GM19452 (cell line): ENCODE measurements at regions not wholly inside any gene's neighbourhood (a gene's known extent, or its start where the extent isn't known, plus 50 kb on each side); places are given as distances from the start of the nearest gene placed in this dataset.
"Not testable (repeated sequence)": the region's sequence is repeated elsewhere in the genome, so short reads cannot be mapped to it uniquely, and the experiment has no call there.

Experiments used
- ATAC-seq: cut with Tn5 transposase; IDR thresholded peaks from one replicate; pipeline ENCODE4 v1.9.1; 2021; ENCODE audit not compliant: unreplicated experiment

DNA sequence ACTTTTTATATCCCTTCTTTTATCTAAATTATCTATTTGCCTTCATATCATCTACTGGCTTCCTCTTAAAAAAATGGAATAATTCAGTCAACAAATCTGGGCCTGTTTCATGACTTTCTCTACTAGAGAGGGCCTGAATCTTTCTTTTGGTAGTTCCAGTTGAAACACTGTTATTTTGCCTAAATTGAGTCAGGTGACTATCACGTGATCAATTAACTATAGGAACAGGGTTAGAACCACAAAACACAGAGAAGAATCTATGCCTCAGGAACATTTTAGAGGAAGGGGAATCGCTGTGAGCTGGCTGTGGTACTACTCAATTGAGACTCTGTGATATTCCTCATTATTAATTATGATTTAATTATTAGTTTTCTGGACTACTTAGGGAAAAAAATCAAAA lies 736.7 kb upstream of the PITX2 start:
- ATAC-seq = no peak

DNA sequence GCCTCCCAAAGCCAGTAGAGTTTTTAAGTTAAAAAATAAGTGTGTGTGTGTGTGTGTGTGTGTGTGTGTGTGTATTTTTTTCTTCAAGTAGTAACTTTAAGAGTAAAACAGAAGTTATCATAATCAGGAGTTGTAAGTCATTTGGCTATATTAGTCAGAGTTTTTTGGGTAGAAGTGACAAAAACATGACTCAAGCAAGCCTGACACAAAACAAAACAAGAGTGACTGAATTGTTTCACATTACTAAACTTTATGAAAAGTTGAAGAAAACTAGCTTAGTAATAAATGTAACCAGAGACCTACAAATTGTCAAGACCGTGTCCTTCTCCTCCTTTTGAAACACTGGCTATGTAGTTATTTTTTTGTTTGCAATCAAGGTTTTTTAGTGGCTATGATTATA lies 738.0 kb upstream of the PITX2 start:
- ATAC-seq = no peak

DNA sequence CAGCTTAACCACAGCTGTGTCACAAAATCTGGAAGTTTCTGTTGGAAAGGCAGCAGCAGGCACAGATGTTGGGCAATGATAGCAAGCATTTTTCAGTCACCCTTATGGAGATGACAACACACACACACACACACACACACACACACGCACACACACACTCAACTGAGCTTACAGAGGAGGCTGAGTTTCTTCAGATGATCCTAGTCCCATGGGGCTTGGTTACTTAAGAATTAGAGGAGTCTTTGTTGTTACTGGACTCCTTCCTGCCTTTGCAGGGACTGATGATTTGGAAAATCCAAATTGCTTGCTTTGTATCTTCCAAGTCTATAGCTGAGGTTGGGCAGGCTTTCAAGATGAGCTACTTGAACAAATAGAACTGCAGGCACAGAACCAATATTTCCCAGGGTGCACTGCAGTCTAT lies 740.1 kb upstream of the PITX2 start:
- ATAC-seq = no peak

DNA sequence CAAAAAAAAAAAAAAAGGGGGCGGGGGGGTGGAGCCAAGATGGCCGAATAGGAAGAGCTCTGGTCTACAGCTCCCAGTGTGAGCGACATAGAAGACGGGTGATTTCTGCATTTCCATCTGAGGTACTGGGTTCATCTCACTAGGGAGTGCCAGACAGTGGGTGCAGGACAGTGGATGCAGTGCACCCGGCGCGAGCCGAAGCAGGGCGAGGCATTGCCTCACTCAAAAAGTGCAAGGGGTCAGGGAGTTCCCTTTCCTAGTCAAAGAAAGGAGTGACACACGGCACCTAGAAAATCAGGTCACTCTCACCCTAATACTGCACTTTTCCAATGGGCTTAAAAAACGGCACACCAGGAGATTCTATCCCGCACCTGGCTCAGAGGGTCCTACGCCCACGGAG lies 755.0 kb upstream of the PITX2 start:
- ATAC-seq = not testable (repeated sequence)

DNA sequence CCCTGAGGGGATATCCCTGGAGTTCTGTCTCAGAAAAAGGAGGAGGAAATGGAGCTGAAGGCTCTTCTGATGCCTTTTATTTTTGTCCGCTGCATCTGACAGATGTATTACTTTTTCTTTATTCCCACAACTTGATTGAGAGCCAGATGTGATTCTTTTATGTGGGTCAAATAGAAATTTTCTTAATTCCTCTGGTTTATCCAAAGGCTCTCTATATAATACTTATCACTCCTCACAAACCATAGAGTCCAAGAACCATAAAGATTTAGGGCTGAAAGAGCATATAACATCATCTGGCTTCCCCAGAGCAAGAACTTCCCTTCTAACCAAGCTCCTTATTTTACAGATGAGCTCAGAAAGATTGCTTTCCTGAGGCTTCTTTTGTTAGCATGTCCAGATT lies 756.7 kb upstream of the FAM241A start:
- no peak for ATAC-seq

DNA sequence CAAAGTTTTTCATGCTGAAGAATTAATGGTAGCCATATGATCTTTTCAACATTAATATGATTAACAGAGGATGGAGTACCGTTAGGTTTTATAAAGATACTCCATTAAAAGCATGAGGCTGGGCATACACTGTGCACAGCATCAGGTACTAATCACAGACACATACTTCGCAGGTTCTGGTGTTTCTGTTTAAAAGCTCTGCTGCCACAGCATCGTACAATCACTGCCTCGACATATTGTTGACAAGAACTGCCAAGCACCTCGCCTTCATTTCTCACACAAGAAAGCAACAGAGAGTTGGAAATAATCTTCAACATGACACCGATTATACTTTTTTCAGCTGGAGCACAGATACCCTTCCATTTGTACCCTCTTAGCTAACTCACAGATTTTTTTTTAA lies 753.4 kb upstream of the FAM241A start:
- no peak for ATAC-seq

DNA sequence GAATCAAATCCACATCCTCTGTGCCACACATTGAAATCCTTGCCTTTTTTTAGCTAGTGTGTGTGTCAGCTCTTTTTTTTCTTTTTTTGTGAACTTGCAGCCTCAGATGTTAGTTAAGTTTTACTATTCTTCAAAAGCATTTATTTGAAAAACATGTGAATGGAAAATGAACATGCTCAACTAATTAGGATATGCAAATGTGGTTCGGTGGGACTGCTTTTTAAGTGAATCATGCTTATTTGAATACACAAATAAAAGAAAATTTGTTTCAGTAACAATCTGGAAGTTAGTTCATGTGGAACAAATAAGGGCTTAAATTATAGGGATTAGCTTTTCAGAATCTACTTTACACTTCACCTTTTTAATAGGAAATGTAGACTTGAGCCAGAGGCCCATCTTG lies 751.5 kb upstream of the FAM241A start:
- ATAC-seq = no peak

DNA sequence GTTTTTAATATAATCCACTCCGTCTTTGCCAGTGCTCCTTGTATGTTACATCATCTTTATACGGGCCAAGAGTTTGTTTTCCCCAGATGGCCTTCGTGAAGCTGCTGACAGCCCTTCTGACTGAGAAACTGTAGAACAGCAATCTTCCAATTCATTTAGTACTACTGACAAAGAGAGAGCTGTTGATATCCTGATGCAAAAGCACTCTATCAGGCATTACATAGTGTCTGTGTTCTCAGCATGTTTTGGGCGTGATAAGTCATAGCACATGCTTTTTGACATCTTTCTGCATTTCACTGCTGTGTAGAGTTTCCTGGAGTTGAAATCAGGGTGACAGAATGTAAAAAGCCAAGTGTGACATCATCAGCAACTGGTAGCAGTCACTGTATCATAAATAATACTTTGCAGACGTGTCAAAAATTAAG lies 746.3 kb upstream of the FAM241A start:
- ATAC-seq = no peak

DNA sequence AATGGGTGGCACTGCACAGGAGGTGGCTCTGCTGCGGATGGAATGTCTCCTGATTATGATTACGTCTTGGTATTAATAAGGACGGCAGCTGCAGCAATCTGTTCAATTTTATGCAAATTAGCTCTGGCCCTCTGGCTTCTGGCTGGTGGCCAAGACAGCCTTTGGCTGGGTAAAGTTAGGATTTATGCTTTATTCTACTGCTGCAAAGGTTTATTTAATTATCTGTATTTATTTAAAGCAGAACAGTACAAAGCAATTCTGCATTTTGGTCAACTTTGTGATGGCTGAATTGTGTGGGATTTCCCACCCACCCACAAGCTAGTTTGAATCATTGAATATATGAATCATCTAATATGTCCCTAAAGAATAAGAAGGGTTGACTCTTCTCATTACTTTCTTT lies 745.6 kb upstream of the FAM241A start:
- no peak for ATAC-seq

DNA sequence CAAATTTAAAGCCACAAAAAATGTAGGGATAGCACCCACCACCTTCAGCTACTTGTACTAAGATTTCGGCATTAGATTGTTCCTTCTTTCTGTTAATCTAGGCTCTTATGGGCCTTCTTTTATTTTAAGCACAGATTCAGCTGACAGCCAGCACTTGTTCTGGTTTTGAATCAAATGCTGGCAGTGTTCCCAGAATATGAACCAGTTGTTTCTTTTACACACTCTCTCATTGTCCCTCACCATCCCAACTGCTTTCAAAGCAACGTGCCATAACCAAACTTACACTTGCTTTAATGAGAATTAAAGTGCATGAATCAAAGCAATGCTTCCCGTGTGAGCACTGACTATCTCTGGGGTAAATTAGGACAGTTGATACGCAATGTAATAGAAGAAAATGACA lies 744.5 kb upstream of the FAM241A start:
- ATAC-seq = no peak

DNA sequence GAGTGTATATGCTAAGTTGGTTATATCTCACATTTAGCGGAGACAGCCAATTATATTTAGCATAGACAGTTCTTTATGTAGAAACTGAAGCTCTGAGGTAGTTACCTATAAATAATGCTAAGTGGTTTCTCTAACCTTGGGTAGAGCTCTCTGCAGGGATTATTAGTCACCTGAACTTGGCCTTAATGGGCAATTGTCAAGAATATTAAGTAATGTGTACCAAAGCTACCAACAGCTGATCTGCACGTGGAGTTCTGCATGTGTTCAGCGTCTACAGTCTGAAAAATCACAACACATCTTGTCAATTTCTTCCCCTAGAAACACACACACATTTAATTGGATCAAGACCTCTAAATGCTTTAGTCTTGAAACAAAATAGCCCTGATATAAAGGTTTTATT lies 740.6 kb upstream of the FAM241A start:
- ATAC-seq = no peak

DNA sequence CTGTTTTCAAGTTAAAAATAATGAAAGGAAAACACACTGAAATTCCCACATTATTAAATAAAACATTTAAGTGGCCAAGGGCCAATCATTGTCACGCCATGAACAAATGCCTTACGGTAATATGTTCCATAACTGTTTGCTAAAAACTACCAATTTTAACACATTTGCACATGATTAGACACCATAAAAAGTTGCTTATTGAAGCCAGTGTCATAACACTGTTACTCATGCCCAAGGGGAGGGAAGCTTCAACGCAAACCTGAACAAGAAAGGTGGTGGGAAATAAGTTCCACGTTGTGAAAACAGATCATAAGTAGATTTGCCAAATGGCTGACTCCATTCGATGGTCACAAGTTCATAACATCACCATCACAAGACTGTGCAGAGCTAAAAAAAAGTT lies 739.3 kb upstream of the FAM241A start:
- ATAC-seq = no peak

DNA sequence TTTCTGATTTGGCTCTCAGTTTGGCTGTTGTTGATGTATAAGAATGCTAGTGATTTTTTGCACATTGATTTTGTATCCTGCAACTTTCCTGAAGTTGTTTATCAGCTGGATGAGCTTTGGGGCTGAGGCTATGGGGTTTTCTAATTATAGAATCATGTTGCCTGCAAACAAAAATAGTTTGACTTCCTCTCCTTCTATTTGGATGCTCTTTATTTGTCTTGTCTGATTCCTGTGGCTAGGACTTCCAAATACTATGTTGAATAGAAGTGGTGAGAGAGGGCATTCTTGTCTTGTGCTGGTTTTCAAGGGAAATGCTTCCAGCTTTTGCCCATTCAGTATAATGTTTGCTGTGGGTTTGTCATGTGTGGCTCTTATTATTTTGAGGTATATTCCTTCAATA lies 734.7 kb upstream of the FAM241A start:
- ATAC-seq = no peak

DNA sequence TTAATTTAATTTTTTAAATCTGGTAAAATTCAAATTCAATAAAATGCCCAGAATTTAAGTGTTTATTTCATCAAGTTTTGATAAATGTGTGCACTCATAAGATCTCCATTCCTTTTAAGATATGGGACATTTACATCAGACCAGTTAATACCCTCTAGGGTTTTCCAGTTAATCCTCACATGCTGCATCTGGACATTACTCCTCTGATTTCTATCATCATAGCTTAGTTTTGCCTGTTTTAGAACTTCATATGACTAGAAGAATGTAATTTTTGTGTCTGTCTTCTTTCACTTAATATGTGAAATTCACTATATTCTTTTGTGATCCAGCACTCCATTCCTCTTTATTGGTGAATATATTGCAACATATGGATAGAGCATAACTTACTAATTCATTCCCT lies 727.7 kb upstream of the FAM241A start:
- ATAC-seq = no peak

DNA sequence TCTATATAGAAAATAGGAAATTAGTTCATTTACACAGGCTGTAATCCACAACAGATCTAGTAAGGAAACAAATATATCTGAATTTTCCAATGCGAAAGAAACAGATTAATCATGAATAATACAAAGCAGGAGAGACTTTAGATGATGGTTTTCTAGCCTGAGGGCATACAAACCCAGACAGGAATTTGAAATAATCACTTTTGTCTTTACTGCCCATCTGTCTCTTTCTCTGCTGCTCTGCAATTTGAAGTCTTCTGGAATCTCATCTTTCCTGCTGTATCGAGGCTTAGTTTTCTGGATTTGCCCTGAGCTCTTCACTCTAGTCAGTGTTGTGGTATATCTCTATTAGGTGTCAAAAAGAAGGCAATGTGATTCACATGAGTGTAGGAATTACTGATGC lies 711.8 kb upstream of the FAM241A start:
- no peak for ATAC-seq

DNA sequence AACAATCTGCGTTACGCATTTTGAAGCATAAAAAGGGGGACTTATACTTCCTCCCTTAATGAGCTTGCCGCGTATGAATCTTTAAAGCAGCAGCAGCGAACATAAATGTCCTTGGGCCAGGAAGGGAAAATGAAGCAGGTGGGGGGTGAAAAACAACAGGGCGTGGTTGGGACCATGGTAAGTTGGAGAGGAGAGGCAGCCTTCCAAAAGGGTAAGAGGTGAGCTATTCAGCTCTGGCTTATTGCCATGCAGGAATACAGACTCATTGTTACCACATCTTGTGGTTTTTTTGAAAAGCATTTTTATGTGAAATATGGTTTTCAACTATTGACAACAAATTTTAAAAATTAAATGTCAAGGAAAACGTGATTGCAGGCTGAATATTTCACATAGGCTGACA lies 710.7 kb upstream of the FAM241A start:
- no peak for ATAC-seq

DNA sequence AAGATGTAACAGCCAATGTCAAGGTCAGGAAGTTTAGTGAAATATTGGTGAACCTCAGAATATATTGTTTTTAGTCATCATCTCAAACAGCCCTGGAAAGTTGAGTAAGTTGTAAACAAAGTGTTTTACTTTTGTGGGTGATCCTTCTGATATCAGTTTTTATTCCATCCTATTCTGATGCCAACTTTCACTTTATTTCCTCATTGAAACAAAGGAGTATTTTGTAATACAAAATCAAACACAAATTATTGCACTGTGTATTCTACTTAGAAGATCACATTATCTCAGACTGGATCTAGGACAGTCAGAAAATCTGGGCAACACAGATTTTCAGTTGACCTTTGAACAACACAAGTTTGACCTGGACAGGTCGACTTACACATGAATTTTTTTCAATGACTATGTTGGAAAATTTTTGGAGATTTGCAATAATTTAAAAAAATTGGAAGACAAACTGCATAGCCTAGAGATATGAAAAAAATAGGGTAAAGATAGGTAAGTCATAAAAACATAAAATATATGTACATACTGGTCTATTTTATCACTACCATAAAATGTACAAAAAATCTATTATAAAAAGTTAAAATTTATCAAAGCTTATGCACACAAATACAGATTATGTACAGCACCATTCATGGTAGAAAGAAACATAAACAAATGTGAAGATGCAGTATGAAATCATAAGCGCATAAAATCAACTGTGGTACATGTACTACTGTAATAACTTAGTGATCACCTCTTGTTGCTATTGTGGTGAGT lies 709.1 kb upstream of the FAM241A start:
- no peak for ATAC-seq

DNA sequence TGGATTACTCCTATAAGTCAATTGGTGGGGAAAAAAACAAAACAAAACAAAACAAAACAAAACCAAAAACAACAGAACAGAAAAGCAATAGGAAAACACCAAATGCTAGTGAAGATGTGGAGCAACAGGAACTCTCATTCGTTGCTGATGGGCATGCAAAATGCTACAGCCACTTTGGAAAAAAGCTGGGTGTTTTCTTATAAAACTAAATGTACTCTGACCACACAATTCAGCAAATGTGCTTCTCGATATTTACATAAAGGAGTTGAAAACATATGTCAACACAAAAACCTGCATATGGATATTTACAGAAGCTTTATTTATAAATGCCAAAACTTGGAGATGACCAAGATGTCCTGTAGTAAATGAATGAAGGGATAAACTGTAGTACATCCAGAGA lies 703.6 kb upstream of the FAM241A start:
- no peak for ATAC-seq

DNA sequence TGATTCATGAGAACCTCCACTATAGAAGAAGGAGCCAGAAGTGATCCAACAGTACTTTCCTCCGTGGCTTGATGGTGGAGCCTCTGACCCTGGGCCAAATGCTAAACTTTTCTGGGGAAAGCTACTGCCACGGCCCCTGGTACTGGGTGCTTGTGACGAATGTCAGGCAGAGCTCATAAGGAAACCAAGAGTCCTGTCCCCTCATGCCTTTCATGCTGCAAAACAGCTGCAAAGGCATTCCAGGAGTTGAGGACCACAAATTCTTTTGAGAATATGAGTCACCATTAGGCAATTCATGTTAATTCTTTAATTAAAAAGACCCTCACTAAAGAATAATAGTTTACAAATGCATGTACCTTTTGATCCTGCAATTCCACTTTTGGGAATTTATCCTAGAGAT lies 700.4 kb upstream of the FAM241A start:
- ATAC-seq = not testable (repeated sequence)

DNA sequence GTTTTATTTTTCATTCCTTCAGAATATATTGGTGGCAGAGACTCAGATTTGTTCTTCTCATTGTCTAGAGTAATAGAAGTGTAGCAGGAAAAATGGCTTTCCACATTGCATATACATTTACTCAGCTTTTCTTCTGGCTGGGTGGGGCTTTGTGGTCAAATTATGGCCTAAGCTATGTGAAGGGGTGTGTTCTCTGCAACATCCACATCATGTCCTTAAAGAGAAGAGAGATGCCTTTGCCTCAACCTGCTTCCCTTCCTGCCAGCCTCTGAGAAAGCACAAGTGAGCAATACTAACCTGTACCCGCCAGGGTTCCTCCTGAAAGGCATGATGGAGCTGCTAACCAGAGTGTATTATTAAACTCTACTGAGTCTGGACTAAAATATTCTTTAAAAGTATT lies 695.6 kb upstream of the FAM241A start:
- ATAC-seq = no peak

DNA sequence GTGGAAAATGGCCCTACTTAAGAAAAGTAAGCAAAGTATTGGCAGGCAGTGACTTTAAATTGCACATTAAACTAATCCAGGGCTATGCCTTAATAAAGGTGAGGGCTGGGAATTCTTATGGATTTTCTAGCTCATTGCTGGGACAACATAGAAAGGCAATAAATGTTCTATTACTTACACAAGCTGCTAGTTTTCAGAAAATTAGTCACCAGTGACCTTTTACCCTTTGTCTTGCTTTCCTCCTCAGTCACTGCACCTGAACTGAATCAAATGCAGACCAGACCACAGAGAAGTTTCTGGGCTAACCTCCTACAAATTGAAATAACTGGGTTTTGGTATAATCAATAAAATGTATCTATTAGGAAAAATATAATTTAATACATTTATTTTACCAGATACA lies 694.4 kb upstream of the FAM241A start:
- no peak for ATAC-seq

DNA sequence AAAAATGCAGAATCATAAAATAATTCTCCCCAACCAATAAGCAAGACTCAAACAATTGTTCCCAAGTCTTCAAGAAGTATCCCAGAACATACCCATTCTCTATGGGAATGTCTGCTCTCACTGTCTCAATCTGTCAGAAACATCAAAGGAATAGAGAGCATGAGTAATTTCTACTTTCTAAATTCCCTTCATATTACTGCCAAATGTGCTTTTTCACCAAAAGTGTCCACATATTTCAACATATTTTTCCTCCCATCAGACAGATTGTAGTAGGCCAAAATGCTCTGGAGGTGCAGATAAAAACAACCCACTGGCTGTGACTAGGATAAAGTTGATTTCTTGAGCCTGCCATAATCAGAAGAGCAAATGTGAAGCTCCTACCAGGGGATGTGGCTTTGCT lies 692.0 kb upstream of the FAM241A start:
- ATAC-seq = no peak

DNA sequence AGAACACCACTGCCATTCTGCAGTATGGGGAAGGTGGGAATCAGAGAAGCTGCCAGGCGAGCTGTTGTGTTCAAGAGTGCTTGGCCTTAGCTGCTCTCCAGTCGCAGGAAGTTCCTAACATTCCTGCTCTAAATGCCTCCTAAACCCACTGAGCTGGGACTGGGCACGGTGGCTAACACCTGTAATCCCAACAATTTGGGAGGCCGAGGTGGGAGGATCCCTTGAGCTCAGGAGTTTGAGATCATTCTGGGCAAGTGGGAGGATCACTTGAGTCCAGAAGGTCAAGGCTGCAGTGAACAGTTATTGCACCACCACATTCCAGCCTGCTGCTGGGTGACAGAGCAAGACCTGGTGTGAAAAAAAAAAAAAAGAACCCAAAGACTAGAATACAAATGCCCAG lies 690.3 kb upstream of the FAM241A start:
- ATAC-seq = no peak
